ENCODE measurements at regions not wholly inside any gene's neighbourhood (a gene's known extent, or its start where the extent isn't known, plus 50 kb on each side); places are given as distances from the start of the nearest gene placed in this dataset.

GRCh38 chr4:8747467-8748235 lies 124.0 kb downstream of the HMX1 start:
- TF ChIP-seq, protein P1, sequence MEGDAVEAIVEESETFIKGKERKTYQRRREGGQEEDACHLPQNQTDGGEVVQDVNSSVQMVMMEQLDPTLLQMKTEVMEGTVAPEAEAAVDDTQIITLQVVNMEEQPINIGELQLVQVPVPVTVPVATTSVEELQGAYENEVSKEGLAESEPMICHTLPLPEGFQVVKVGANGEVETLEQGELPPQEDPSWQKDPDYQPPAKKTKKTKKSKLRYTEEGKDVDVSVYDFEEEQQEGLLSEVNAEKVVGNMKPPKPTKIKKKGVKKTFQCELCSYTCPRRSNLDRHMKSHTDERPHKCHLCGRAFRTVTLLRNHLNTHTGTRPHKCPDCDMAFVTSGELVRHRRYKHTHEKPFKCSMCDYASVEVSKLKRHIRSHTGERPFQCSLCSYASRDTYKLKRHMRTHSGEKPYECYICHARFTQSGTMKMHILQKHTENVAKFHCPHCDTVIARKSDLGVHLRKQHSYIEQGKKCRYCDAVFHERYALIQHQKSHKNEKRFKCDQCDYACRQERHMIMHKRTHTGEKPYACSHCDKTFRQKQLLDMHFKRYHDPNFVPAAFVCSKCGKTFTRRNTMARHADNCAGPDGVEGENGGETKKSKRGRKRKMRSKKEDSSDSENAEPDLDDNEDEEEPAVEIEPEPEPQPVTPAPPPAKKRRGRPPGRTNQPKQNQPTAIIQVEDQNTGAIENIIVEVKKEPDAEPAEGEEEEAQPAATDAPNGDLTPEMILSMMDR (IDR thresholded peaks at IDR 0.05; ENCODE audit: poor library complexity), result no peak
- TF ChIP-seq EZH2 (IDR thresholded peaks at IDR 0.05; ENCODE audit: borderline replicate concordance), result no peak
